Caco-2 (cell line): ENCODE measurements at regions not wholly inside any gene's neighbourhood (a gene's known extent, or its start where the extent isn't known, plus 50 kb on each side); places are given as distances from the start of the nearest gene placed in this dataset.

ENCODE experiments used
- BruUV-seq: library from RNA; stranded (reverse); fragments of 400-500 nt; replicated peaks from 2 replicates; lab custom pipeline; 2021; lab: Mats Ljungman, UMichigan
- CTCF ChIA-PET: fragments of 300-600 bp; sonication (Branson Sonifier 250); formaldehyde crosslinking; loops from one replicate; lab custom pipeline; 2022; ENCODE audit warnings: antibody characterized with exemption; lab: Charles Lee
- POLR2A ChIA-PET: fragments of 300-600 bp; sonication (Branson Sonifier 250); formaldehyde crosslinking; loops from one replicate; lab custom pipeline; 2022; ENCODE audit warnings: antibody characterized with exemption; lab: Charles Lee
- DNase-seq, 2 experiments: peaks; one replicate each; pipeline versions ENCODE4 v3.0.0 to v3.0.0-alpha.2; 2020 to 2022
- H3K27me3 ChIP-seq: replicated peaks from 2 replicates; pipeline ENCODE4 v1.6.0; 2011; ENCODE audit warnings: low read length; ENCODE audit not compliant: control insufficient read depth, insufficient read depth
- H3K36me3 ChIP-seq: 2 replicates; pipeline ENCODE4 v1.5.1; 2011; ENCODE audit warnings: low read length; ENCODE audit not compliant: control insufficient read depth, insufficient read depth
- H3K4me1 ChIP-seq: fragments of 250-450 bp; sonication (Bioruptor Pico); 2 replicates; pipeline ENCODE4 v1.5.1; 2020; ENCODE audit warnings: mild to moderate bottlenecking
- H3K4me3 ChIP-seq: 2 replicates; pipeline ENCODE4 v1.5.1; 2011; ENCODE audit warnings: low read depth, mild to moderate bottlenecking, control low read depth, low read length
- H3K9me3 ChIP-seq: fragments of 250-450 bp; sonication (Bioruptor Pico); 2 replicates; pipeline ENCODE4 v1.5.1; 2020; ENCODE audit warnings: mild to moderate bottlenecking, moderate library complexity
- H3K27ac Mint-ChIP-seq: one replicate; pipeline ENCODE4 v1.8.0; 2022; ENCODE audit warnings: mixed read lengths; ENCODE audit not compliant: unreplicated experiment
- H3K27me3 Mint-ChIP-seq: one replicate; pipeline ENCODE4 v1.8.0; 2022; ENCODE audit warnings: mixed read lengths; ENCODE audit not compliant: insufficient read depth, unreplicated experiment
- H3K36me3 Mint-ChIP-seq: one replicate; pipeline ENCODE4 v1.8.0; 2022; ENCODE audit warnings: mild to moderate bottlenecking, mixed read lengths; ENCODE audit not compliant: insufficient read depth, unreplicated experiment
- H3K4me1 Mint-ChIP-seq: one replicate; pipeline ENCODE4 v1.8.0; 2022; ENCODE audit warnings: low read depth, mixed read lengths; ENCODE audit not compliant: unreplicated experiment
- H3K4me3 Mint-ChIP-seq: one replicate; pipeline ENCODE4 v1.8.0; 2022; ENCODE audit warnings: mild to moderate bottlenecking, moderate library complexity, mixed read lengths; ENCODE audit not compliant: unreplicated experiment
- H3K9me3 Mint-ChIP-seq: one replicate; pipeline ENCODE4 v1.8.0; 2022; ENCODE audit warnings: mixed read lengths; ENCODE audit not compliant: unreplicated experiment
- CTCF ChIP-seq, 2 experiments: fragments of 200-600 bp in 1 of 2; IDR thresholded peaks; 1 replicate in 1 of 2; 2 replicates in 1 of 2; pipeline versions ENCODE4 v1.5.1 to v1.8.0; 2011 to 2022; ENCODE audit warnings: antibody characterized with exemption in 1 of 2, control low read depth in 1 of 2, inconsistent platforms in 1 of 2, low read depth in 1 of 2, low read length in 1 of 2, mild to moderate bottlenecking in 1 of 2, moderate library complexity in 1 of 2; ENCODE audit not compliant: insufficient read depth in 1 of 2, severe bottlenecking in 1 of 2, unreplicated experiment in 1 of 2
- intact Hi-C: fragments of 100-400 bp; cut with micrococcal nuclease; formaldehyde crosslinking; loops from one replicate; pipeline ENCODE4 v1.10.0; 2022; ENCODE audit not compliant: unreplicated experiment

- CTCF ChIA-PET: interaction anchor here (0.5 kb wide), 1 partner anchor 1568 kb away, joined by 5 read pairs; no protein-coding TSS in a partner anchor
- H3K27me3 ChIP-seq: no peaks in the 10 kb centered on the region; the same call in 1 of the 2 replicates
- Mint-ChIP-seq H3K27me3 (peaks cover 14% of the 10 kb centered on the region), H3K9me3 (no peaks in the 10 kb centered on the region), H3K36me3 (no peaks in the 10 kb centered on the region), H3K27ac (no peak overlapping the region), H3K4me1 (no peaks in the 10 kb centered on the region), H3K4me3 (no peak overlapping the region)
- intact Hi-C loops: no loop called here
- H3K4me3 ChIP-seq: no peak overlapping the region
- no TSS peak for BruUV-seq
- no peak for TF ChIP-seq CTCF (IDR thresholded peaks at IDR 0.05; ENCODE audit: insufficient read depth in 1 of 2, low read depth in 1 of 2, low read length in 1 of 2, severe bottlenecking in 1 of 2, unreplicated experiment in 1 of 2)
- H3K9me3 ChIP-seq: no peaks in the 10 kb centered on the region
- POLR2A ChIA-PET: no interaction called here
- H3K4me1 ChIP-seq: no peaks in the 10 kb centered on the region
- no peak for DNase-seq
- no peaks in the 10 kb centered on the region for H3K36me3 ChIP-seq
Observed at GRCh38 chr15:69827751-69828150, 270.0 kb downstream of the TLE3 start.

- no peak overlapping the region for H3K4me3 Mint-ChIP-seq
- BruUV-seq: no TSS peak
- no peak for TF ChIP-seq CTCF (IDR thresholded peaks at IDR 0.05; ENCODE audit: insufficient read depth in 1 of 2, low read depth in 1 of 2, low read length in 1 of 2, severe bottlenecking in 1 of 2, unreplicated experiment in 1 of 2)
Observed at GRCh38 chr15:69828181-69828828, 269.4 kb downstream of the TLE3 start.

GRCh38 chr15:69829974-69830373 lies 267.7 kb downstream of the TLE3 start:
- Mint-ChIP-seq H3K4me1 (no peaks in the 10 kb centered on the region), H3K27me3 (peaks cover 11% of the 10 kb centered on the region), H3K36me3 (no peaks in the 10 kb centered on the region), H3K9me3 (no peaks in the 10 kb centered on the region), H3K4me3 (no peak overlapping the region), H3K27ac (no peak overlapping the region)
- no peak for DNase-seq
- Histone ChIP-seq H3K4me1 (no peaks in the 10 kb centered on the region), H3K27me3 (no peaks in the 10 kb centered on the region; the same call in 1 of the 2 replicates), H3K36me3 (no peaks in the 10 kb centered on the region), H3K4me3 (no peak overlapping the region), H3K9me3 (no peaks in the 10 kb centered on the region)
- POLR2A ChIA-PET: no interaction called here
- no peak for TF ChIP-seq CTCF (IDR thresholded peaks at IDR 0.05; ENCODE audit: insufficient read depth in 1 of 2, low read depth in 1 of 2, low read length in 1 of 2, severe bottlenecking in 1 of 2, unreplicated experiment in 1 of 2)
- CTCF ChIA-PET: no interaction called here
- intact Hi-C loops: no loop called here
- BruUV-seq: no TSS peak

More at GRCh38 chr15:69828181-69828828, 269.4 kb downstream of the TLE3 start:
- H3K36me3 Mint-ChIP-seq: no peaks in the 10 kb centered on the region
- ChIA-PET POLR2A (no interaction called here), CTCF (interaction anchor here (0.5 kb wide), 1 partner anchor 1567 kb away, joined by 5 read pairs; no protein-coding TSS in a partner anchor)
- H3K4me3 ChIP-seq: no peak overlapping the region
- H3K27me3 ChIP-seq: no peaks in the 10 kb centered on the region; the same call in 1 of the 2 replicates
- no peaks in the 10 kb centered on the region for H3K4me1 Mint-ChIP-seq
- no peaks in the 10 kb centered on the region for H3K9me3 Mint-ChIP-seq
- H3K36me3 ChIP-seq: no peaks in the 10 kb centered on the region
- DNase-seq: no peak
- H3K9me3 ChIP-seq: no peaks in the 10 kb centered on the region
- H3K27ac Mint-ChIP-seq: no peak overlapping the region
- H3K27me3 Mint-ChIP-seq: peaks cover 14% of the 10 kb centered on the region
- no peaks in the 10 kb centered on the region for H3K4me1 ChIP-seq
- intact Hi-C loops: no loop called here
